Activated CD4-positive, alpha-beta T cell treated with anti-CD3 and anti-CD28 coated beads, Interleukin-2, amount 50 U/mL, for 1 hour (primary cell): ENCODE measurements at regions not wholly inside any gene's neighbourhood (a gene's known extent, or its start where the extent isn't known, plus 50 kb on each side); places are given as distances from the start of the nearest gene placed in this dataset.
"Not testable (repeated sequence)": the region's sequence is repeated elsewhere in the genome, so short reads cannot be mapped to it uniquely, and the experiment has no call there.

Experiments used
- DNase-seq: peaks from one replicate; pipeline ENCODE4 v3.0.0-alpha.2; 2020

DNA sequence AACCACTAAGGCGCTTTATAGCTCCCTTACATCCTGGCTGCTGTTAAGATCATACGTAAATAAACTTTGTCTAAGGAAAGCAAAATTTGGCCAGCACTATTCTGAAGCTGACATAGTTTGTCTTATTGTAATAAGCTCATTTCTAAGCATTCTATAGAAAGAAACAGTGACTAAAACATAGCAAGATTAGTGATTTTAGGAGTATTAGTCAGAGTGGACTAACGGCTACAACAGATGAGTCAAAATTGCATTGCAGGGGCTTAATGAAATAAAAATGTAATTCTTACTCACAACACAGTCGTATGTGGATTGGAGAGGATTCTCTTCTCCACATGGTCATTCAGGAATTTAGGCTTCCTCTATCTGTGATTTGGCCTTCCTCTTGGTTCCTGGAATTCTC lies 347.6 kb downstream of the GADD45G start:
- no peak for DNase-seq

- DNase-seq: not testable (repeated sequence)
Measured at GRCh38 chr9:89953263-89953662, 348.5 kb downstream of the GADD45G start.

- DNase-seq: no peak
Measured at GRCh38 chr9:89953824-89954615, 349.2 kb downstream of the GADD45G start.

- DNase-seq: no peak
Measured at GRCh38 chr9:89955144-89955543, 350.3 kb downstream of the GADD45G start.

- DNase-seq: no peak
Measured at GRCh38 chr9:89955626-89956025, 350.8 kb downstream of the GADD45G start.

- DNase-seq: no peak
Measured at GRCh38 chr9:89956331-89956730, 351.5 kb downstream of the GADD45G start.

GRCh38 chr9:89956907-89957306 lies 352.1 kb downstream of the GADD45G start:
- DNase-seq: no peak

DNA sequence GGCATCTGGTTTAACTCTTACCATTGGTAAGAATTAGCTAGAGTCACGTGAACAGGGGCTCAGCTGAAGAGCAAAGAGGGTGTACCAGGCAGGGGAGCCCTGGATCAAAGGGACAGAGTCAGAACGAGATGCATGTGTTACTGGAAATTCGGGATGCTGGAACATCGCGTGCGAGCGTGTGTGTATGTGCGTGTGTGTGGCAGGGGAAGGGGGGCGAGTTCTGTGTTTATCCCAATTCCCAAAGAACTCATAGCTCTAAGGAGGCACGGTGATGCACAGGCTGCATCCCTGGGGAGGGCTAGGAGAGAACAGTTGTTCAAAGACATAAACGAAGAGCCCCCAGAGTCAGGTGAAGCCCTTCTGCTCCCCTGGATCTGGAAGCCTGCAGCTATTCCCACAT lies 353.3 kb downstream of the GADD45G start:
- DNase-seq: no peak

DNA sequence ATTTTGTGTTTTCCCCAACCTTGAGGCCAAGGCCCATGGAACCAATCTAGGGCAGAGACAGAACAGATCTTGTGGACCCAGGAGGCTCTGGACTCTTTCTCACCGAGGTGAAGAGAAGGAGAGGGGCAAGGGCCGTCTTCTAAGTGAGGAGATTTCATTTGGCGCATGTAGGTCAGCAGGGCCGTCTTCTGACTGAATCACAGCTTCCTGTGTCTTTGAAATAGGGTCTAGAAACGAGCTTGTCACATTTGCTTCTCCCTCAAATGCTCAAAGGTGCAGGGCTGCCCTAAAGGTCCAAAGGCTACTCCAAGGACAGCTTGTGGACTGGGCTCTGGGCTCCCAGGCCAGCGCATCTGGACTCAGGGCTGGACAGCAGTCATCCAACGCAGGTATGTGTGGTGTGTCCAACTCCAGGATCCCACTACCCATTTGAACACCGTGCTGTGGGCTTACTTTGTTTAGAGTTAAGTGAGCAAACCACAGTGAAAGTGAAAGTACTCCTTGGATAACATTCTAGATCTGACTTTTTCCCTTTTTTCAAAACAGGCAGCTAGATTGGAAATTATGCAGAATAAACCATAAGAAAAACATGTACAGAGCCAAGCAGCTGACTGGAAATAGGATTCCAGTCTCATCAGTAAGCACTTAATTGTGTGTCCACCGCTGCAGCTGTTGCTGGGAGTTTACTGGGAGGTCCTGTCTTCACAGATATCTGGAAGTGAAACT lies 357.0 kb downstream of the GADD45G start:
- no peak for DNase-seq

DNA sequence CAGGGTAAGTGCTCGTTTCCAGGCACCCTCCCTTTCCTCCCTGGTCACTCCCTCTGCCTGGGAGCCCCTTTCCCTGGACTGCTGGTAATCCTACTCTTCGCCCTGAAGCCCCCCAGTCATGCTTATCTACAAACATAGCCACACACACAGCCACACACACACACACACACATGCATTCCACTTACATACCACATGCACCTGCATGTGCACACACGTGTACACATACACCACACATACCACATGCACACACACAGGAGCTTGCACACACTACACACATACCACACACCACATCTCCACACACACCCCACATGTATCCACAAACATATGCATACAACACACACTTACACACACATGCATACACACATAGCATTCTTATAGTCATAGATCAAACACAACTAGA lies 358.5 kb downstream of the GADD45G start:
- DNase-seq: no peak

DNA sequence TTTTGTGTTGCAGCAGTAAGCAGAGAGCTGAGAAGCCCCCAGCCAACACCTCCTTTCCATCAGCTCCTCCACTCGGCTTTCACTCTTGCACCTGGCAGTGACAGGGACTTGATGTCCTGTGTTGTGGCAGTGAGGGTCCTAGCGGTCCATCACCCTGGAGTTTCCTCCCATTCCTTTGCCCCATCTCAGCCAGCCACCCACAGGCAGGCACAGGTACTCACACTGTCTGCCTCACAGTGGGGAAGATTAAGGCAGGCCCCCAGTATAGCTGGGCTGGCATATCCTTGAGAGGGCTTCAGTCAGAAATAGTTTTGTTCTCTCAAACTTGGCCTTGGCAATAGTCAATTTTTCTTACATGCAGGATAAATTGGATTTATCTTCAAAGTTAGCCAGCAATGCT lies 362.7 kb downstream of the GADD45G start:
- DNase-seq: no peak

DNA sequence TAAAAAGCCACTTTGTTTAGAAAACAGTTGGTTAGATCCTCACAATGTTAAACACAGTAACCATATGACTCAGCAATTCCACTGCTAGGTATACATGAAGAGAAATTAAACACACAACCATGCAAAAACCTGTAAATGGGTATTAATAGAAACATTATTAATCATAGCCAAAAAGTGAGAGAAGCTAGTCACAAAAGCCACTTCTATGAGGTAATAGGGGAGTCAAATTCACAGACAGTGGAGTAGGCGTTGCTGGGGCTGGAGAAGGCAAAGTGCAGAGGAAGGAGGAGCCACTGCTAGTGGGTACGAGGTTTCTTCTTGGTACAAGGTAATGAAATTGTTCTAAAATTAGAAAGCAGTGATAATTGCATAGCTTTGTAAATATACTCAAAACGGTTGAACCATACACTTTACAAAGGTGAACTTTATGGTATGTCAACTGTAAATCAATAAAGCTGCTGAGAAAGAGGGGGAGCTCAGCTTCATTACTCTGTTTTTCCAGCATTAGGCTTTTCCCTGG lies 364.4 kb downstream of the GADD45G start:
- DNase-seq: no peak

DNA sequence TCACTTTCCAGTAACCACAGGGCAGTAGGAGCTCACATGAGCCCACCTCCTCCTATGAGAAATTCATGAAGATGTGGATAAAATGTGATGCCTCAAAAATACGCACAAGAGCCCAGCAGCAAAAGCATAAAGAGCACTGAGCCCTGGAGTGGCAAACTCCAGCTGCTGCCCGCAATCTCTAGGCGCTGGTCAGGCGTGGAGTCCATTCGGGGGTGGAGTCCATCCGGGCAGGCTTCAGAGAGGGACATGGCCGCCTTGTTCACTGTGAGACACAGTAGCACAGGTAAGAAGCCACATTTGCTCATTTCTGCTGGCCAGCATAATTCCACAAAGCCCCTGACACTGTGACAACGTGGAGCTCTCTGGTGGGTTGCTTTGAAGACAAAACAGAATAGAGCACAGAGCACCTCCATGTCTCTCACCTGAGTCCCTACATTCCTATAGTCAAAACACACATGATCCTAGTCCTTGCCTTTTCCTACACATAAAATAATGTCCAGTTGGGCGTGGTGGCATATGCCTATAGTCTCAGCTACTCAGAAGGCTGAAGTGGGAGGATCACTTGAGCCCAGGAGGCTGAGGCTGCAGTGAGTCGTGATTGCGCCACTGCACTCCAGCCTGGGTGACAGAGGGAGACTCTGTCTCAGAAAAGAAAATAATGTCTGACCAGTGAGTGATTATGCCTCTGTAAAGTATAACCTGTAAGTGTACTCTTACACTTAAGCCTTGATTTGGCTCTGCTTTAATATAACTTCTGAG lies 365.2 kb downstream of the GADD45G start:
- DNase-seq: no peak

- no peak for DNase-seq
Measured at GRCh38 chr9:89970701-89971100, 365.9 kb downstream of the GADD45G start.

- DNase-seq: no peak
Measured at GRCh38 chr9:89972535-89972934, 367.7 kb downstream of the GADD45G start.

GRCh38 chr9:89974582-89974981 lies 369.8 kb downstream of the GADD45G start:
- DNase-seq: no peak

DNA sequence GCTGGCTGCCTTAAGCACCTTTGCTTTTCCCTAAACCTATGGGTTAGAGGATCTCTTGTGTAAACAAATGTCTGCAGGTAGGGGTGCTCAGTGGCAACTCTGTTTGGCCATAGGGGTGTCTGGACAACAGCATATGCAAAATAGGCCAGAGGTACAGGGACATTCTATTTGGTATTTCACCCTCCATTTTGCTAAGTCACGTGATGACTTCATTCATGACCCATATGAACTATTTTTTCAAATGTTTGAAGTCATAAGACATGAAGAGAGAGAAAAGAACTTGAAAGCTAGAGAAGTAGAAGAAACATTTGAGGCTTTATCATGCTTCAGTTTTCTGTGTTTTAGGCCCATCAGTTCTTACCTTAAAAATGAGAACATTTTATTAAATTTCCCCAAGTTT lies 370.2 kb downstream of the GADD45G start:
- no peak for DNase-seq

- no peak for DNase-seq
Measured at GRCh38 chr9:89975630-89976029, 370.8 kb downstream of the GADD45G start.

DNA sequence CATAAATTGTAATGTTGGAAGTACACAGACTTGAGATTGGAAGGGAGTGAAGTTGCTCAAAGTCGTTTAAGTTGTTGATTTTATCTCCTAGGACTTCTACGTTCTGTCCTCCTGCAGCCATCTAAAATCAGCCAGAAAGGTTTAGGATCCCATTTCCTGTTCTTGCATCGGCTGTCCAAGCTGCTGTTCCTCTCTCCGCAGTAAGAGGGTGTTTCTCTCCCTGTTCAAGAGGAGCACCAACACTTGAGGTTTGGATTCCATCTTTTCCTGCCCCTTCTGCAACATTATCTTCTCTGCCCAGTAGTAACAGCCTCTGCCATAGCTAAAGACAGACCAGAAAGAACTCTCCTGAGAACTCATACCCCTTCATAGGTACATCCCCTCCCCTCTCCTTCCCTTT lies 373.4 kb downstream of the GADD45G start:
- DNase-seq: no peak

DNA sequence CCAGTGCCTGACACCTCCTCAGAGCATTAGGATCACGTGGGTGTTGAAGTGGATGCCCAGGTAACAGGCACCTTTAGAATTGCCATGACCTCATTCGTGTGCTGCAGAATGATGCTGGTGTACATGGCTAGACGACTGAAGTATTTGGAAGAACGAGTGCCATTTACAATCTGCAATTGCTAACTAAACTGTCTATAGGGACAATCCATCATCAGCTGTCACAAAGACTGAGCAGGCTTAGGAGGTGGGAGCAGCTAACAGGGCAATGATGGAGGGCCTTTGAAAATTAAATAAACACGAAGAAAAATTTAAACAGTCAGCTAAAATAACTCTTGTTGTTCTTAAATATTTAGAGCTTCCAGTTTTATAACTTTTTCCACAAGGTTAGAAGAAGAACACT lies 375.8 kb downstream of the GADD45G start:
- no peak for DNase-seq

DNA sequence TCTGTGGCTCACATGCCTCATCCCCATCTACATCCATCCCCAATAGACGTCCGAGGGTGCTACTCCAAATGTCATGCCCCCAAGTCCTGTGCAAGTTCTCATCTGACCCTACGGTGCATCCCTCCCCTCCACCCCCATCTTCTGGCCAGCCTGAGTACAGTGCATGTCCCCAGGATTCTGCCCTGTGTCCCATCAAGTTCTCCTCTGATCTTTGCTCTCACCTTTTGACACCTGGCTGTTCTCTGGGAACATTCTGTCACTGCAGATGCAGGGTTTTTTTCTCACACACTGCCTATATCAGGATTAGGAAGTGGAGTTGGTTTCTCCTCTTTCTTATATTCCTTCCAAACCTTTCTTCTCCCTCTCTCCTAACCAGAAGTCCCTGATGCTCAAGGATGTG lies 377.2 kb downstream of the GADD45G start:
- no peak for DNase-seq

GRCh38 chr9:89983411-89983810 lies 378.6 kb downstream of the GADD45G start:
- DNase-seq: no peak

DNA sequence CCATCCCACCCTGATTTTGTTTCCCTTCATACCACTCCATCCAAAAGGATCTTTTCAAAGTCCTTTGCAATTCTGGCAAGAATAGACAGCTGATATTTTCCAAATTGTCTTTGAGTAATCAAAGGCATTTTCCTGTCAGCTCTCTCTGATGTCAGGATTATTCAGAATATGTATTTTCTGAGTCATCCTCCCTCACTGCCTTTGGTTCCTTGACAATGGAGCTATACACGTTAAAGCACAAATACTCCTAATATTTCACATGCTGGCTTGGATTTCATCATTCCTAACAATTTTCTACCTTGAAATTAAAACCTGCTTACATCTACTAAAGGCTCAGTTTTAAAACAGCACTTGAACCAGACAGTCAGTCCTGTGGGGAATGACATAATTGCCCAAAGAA lies 379.4 kb downstream of the GADD45G start:
- no peak for DNase-seq

GRCh38 chr9:89985068-89985467 lies 380.3 kb downstream of the GADD45G start:
- DNase-seq: no peak
